Lower leg skin (tissue), 4 donors: ENCODE measurements at regions not wholly inside any gene's neighbourhood (a gene's known extent, or its start where the extent isn't known, plus 50 kb on each side); places are given as distances from the start of the nearest gene placed in this dataset.

ENCODE experiments used
- DNase-seq, 2 donors: peaks; one replicate each; pipeline ENCODE4 v3.0.0-alpha.2; 2019; ENCODE audit warnings: low spot score in 2 of 2
- H3K4me3 ChIP-seq: fragments of 200-600 bp; sonication (generic); 2 replicates; pipeline ENCODE4 v1.5.1; 2017; ENCODE audit warnings: mild to moderate bottlenecking, low read depth; ENCODE audit not compliant: poor library complexity, severe bottlenecking
- CTCF ChIP-seq, 3 donors: fragments of 450-650 bp; IDR thresholded peaks; one replicate each; pipeline ENCODE4 v1.5.1; 2016; ENCODE audit warnings: antibody characterized with exemption in 3 of 3, mild to moderate bottlenecking in 3 of 3, moderate library complexity in 2 of 3
- POLR2A ChIP-seq, 2 donors: fragments of 450-650 bp; IDR thresholded peaks; one replicate each; pipeline ENCODE4 v1.6.1; 2016 to 2017; ENCODE audit warnings: antibody characterized with exemption in 2 of 2, mild to moderate bottlenecking in 1 of 2, moderate library complexity in 1 of 2
- WGBS, 2 donors: methylation state at CpG; one replicate each; pipeline ENCODE4 v1.1.5; 2018; 5-methylcytosine and 5-hydroxymethylcytosine counted together
- intact Hi-C: fragments of 100-400 bp; cut with DNase I; formaldehyde crosslinking; loops from one replicate; pipeline ENCODE4 v1.15.0; 2023; ENCODE audit warnings: low total_unique reads

GRCh38 chr2:48108455-48108854 lies 202.2 kb upstream of the FBXO11 start:
- TF ChIP-seq CTCF (IDR thresholded peaks at IDR 0.05) (no peak), POLR2A (IDR thresholded peaks at IDR 0.05) (no peak)
- no peak overlapping the region for H3K4me3 ChIP-seq
- intact Hi-C loops, result loop anchor here (5.0 kb wide), 1 partner anchor 251 kb away; no protein-coding TSS in a partner anchor
- DNase-seq, result no peak
- 87 to 88% methylated on average over 1 of the region's 1 CpG for WGBS, 2 donors

- intact Hi-C loops, result loop anchor here (5.0 kb wide), 1 partner anchor 252 kb away; no protein-coding TSS in a partner anchor
- TF ChIP-seq POLR2A (IDR thresholded peaks at IDR 0.05) (no peak), CTCF (IDR thresholded peaks at IDR 0.05) (no peak)
- WGBS, 2 donors, result 83 to 85% methylated on average over 4 of the region's 4 CpGs
- DNase-seq, result no peak
- no peak overlapping the region for H3K4me3 ChIP-seq
These were observed 203.3 kb upstream of the FBXO11 start for GRCh38 chr2:48109491-48110204.

GRCh38 chr2:48110492-48110891 lies 204.0 kb upstream of the FOXN2 start:
- intact Hi-C loops, result no loop called here
- WGBS, 2 donors, result 70 to 77% methylated on average over 4 of the region's 4 CpGs
- no peak for DNase-seq
- H3K4me3 ChIP-seq, result no peak overlapping the region
- TF ChIP-seq POLR2A (IDR thresholded peaks at IDR 0.05), result no peak
- TF ChIP-seq CTCF (IDR thresholded peaks at IDR 0.05), result no peak

GRCh38 chr2:48112911-48113680 lies 201.4 kb upstream of the FOXN2 start:
- WGBS, 2 donors, result 84 to 86% methylated on average over 5 of the region's 5 CpGs
- DNase-seq, result no peak
- TF ChIP-seq POLR2A (IDR thresholded peaks at IDR 0.05) (no peak), CTCF (IDR thresholded peaks at IDR 0.05) (no peak)
- no peak overlapping the region for H3K4me3 ChIP-seq
- intact Hi-C loops, result no loop called here

- intact Hi-C loops, result no loop called here
- TF ChIP-seq CTCF (IDR thresholded peaks at IDR 0.05) (no peak), POLR2A (IDR thresholded peaks at IDR 0.05) (no peak)
- H3K4me3 ChIP-seq, result no peak overlapping the region
- WGBS, 2 donors, result 43 to 46% methylated on average over 1 of the region's 1 CpG
- no peak for DNase-seq
These were observed 200.7 kb upstream of the FOXN2 start for GRCh38 chr2:48113767-48114166.
